HUES6 (cell line): ENCODE measurements at regions not wholly inside any gene's neighbourhood (a gene's known extent, or its start where the extent isn't known, plus 50 kb on each side); places are given as distances from the start of the nearest gene placed in this dataset.

Experiments used
- H3K27ac ChIP-seq: 2 replicates; pipeline ENCODE4 v1.7.0; 2013; ENCODE audit warnings: low read depth, mild to moderate bottlenecking, low read length, inconsistent platforms
- H3K27me3 ChIP-seq: 2 replicates; pipeline ENCODE4 v1.6.1; 2013; ENCODE audit warnings: low read length; ENCODE audit not compliant: control insufficient read depth, insufficient read depth
- H3K36me3 ChIP-seq: 2 replicates; pipeline ENCODE4 v1.6.1; 2013; ENCODE audit warnings: low read length; ENCODE audit not compliant: control insufficient read depth, insufficient read depth
- H3K4me1 ChIP-seq: 2 replicates; pipeline ENCODE4 v1.6.1; 2013; ENCODE audit warnings: low read length; ENCODE audit not compliant: control insufficient read depth, insufficient read depth
- H3K4me3 ChIP-seq: 2 replicates; pipeline ENCODE4 v1.5.1; 2013; ENCODE audit warnings: low read depth, low read length
- H3K9ac ChIP-seq: one replicate; pipeline ENCODE4 v1.6.1; 2013; ENCODE audit warnings: mild to moderate bottlenecking, low read length
- H3K9me3 ChIP-seq: 2 replicates; pipeline ENCODE4 v1.6.1; 2013; ENCODE audit warnings: low read depth, low read length; ENCODE audit not compliant: control insufficient read depth, insufficient read depth

DNA sequence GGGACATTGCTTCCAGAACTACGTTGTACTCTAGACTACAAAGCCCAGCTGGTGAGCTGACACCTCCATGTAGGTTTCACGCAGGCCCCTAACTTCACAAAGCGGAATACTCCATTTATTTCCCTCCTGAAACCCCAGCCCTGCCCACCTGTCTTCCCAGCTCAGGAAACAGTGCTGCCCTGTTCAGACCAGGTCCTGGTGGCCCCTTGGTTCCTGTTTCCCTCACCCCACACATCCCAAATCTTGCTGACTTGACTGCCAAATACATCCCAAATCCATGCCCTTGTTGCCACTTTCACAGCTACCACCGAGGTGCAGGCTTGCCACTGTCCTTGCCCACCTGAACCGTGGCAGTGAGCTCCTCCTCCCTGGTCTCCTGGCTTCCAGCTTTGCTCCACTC is 113.1 kb upstream of the PTPN1 start:
- H3K27ac ChIP-seq = no peak overlapping the region
- H3K4me1 ChIP-seq = peaks cover 15% of the 10 kb centered on the region; the same call in 1 of the 2 replicates

DNA sequence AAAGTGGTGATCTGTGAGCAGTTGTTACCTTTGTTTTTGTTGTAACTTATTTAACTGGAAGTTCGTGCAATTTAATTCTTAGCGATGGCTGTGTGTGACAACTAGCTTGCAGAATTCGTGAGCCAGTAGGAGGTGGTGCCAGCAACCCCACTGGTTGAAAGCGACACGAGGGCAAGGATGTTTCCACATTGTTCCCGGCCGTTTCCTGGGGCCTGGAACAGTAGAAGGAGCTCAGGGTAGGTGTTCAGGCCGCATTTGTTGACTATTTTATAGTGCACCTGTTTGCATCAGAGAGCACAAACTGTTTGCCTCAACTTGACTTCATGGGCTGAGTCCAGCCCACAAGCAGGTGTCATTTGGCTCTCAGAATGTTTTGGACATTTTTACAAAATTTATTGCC is 112.1 kb upstream of the PTPN1 start:
- H3K36me3 ChIP-seq = no peaks in the 10 kb centered on the region
- H3K27ac ChIP-seq = no peak overlapping the region
- H3K4me3 ChIP-seq = no peak overlapping the region
- H3K27me3 ChIP-seq = no peaks in the 10 kb centered on the region
- peaks cover 15% of the 10 kb centered on the region; the same call in 1 of the 2 replicates for H3K4me1 ChIP-seq
- no peaks in the 10 kb centered on the region for H3K9me3 ChIP-seq
- H3K9ac ChIP-seq = no peak overlapping the region

More for the DNA sequence above, 113.1 kb upstream of the PTPN1 start:
- no peaks in the 10 kb centered on the region for H3K27me3 ChIP-seq
- H3K9ac ChIP-seq = no peak overlapping the region
- no peaks in the 10 kb centered on the region for H3K36me3 ChIP-seq
- H3K4me3 ChIP-seq = no peak overlapping the region
- no peaks in the 10 kb centered on the region for H3K9me3 ChIP-seq

DNA sequence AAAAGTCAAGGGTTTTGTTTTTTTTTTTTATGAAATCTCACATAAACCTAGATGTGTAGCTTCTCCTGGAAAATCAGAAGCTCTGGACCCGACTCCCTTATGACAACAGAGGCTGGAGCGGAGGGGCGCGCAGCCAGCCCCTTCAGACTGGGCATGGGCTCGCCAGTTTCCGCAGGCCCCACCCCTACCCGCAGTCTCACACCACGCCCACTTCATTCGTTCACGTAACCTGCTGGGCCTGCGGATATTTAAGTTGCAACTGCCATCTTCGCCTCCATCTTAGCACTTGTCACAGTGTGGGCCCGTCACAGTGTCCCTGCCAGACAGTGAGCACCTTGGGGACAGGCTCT is 111.7 kb upstream of the PTPN1 start:
- no peak overlapping the region for H3K9ac ChIP-seq
- no peak overlapping the region for H3K27ac ChIP-seq
- H3K4me1 ChIP-seq = peaks cover 15% of the 10 kb centered on the region; the same call in 1 of the 2 replicates
- H3K36me3 ChIP-seq = no peaks in the 10 kb centered on the region
- no peak overlapping the region for H3K4me3 ChIP-seq
- no peaks in the 10 kb centered on the region for H3K27me3 ChIP-seq
- no peaks in the 10 kb centered on the region for H3K9me3 ChIP-seq

DNA sequence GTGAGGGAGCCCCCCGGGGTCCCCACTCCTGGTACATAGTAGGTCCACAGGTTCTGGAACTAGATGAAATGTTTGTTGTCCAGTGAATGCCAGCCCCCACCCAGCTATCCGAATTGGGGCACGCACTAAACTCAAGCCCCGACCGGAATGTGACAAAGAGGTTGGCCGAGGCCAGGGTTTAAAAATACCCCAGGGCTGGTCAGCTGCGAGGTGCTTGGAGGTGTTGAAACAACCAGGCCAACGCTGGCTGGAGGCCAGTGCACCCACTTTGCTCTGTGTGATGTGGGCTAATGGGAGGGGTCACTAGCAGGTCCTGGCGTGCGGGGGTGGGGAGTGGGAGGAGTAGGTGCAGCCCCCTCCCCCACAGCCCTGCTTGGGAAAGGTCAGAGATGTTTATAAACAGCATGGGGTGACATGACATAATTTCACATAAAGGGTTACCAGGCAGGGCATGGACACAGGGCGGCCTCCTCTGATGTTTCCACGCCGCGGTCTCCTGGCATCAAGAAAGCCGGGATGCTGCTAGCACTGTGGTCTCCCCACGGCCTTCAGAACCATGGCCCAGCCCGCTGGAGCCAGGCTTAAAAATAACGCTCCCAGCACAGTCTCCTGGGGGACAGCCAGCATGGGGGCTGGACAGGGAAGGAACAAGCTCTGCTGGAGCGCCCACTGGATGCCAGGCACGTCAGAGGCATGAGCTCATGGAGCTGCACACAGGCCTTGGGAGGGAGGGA is 111.2 kb upstream of the PTPN1 start:
- Histone ChIP-seq H3K27me3 (no peaks in the 10 kb centered on the region), H3K9ac (no peak overlapping the region), H3K4me1 (peaks cover 15% of the 10 kb centered on the region; the same call in 1 of the 2 replicates), H3K4me3 (no peak overlapping the region), H3K36me3 (no peaks in the 10 kb centered on the region), H3K9me3 (no peaks in the 10 kb centered on the region), H3K27ac (no peak overlapping the region)

DNA sequence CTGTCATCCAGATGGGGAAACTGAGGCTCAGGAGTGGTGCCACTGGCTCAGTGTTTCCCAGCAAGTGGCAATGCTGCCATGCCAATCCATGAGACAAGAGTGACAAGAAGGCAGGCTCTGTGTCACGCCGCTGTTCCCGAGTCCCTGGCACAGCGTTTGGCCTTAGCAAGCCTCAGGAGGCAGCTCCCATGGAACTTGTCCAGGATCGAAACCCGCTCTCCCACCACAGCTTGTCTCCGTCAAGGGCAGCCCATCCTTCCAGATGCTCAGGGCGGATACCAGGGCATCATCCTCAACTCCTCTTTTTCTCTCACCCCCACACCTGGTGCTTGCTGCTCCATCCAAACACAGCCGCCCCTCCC is 110.6 kb upstream of the PTPN1 start:
- Histone ChIP-seq H3K4me1 (peaks cover 15% of the 10 kb centered on the region; the same call in 1 of the 2 replicates), H3K9me3 (no peaks in the 10 kb centered on the region), H3K36me3 (no peaks in the 10 kb centered on the region), H3K27ac (no peak overlapping the region), H3K9ac (no peak overlapping the region), H3K27me3 (no peaks in the 10 kb centered on the region), H3K4me3 (no peak overlapping the region)

DNA sequence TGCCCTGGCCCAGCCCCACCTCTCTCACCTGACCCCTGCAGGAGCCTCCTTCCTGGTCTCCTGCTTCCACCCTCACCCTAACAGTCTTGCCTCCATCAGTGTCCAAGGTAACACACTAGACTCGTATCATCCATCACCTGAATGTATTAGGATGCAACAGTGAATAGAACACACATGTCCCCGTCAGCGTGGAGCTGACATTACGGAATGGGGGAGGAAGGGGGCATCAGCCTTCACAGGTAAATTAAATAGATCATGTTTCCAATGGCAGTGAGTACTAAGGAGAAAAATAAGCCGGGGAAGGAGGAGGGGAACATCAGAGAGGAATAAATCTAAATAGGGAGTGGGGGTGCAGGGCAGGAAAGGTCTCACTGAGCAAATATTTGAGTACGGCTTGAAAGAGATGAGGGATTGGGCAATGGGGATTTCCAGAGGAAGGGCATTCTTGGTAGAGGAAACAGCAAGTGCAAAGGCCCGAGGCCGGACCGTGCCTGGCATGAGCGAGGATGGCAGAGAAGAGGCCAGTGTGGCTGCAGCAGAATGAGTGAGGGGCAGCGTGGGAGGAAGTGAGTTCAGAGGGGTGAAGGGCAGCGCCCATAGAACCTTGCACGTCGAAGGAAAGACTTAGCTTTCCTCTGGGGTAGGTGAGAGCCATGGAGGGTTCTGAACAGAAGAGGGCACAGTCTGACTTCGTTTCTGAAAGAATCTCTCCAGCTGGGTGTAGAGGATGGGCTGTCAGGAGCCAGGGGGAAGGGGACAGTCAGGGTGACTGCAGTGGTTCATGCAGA is 110.1 kb upstream of the PTPN1 start:
- H3K27me3 ChIP-seq = no peaks in the 10 kb centered on the region
- H3K27ac ChIP-seq = no peak overlapping the region
- H3K9ac ChIP-seq = no peak overlapping the region
- H3K36me3 ChIP-seq = no peaks in the 10 kb centered on the region
- H3K4me3 ChIP-seq = no peak overlapping the region
- H3K9me3 ChIP-seq = no peaks in the 10 kb centered on the region
- H3K4me1 ChIP-seq = peaks cover 15% of the 10 kb centered on the region; the same call in 1 of the 2 replicates

DNA sequence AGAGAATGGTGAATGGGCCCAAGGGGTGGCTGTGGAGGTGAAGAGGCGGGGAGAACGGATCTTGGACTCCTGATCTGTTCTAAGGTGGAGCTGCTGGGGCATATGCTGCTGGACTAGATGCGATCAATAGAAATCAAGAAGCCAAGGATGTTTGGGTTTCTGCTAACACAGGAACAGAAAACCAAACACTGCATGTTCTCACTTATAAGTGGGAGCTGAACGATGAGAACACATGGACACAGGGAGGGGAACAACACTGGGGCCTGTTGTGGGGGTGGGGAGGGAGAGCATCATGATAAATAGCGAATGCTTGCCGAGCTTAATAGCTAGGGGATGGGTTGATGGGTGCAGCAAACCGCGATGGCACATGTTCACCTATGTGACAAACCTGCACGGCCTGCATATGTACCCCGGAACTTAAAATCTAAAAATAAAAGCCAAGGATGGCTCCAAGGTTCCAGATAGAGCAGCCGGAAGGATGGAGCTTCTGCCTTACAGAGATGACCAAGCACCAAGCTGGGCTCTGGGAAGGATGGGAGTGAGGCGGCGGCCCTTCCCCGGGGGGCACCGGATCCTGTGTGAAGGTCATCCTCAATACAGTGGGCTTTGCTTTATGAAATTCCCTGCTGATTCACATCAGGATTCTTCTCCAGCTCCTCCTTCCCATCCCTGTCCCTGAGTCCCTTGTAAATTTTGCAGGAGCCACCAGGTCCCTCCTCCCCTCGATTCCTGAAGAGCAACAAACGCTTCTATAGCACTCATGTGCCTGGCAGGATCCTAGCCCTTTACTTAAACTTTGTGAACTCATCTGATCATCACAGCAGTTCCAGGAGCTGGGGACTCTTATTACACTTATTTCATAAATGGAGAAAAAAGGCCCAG is 109.2 kb upstream of the PTPN1 start:
- Histone ChIP-seq H3K9ac (no peak overlapping the region), H3K9me3 (no peaks in the 10 kb centered on the region), H3K4me1 (peaks cover 15% of the 10 kb centered on the region; the same call in 1 of the 2 replicates), H3K36me3 (no peaks in the 10 kb centered on the region), H3K27me3 (no peaks in the 10 kb centered on the region), H3K4me3 (no peak overlapping the region), H3K27ac (no peak overlapping the region)

DNA sequence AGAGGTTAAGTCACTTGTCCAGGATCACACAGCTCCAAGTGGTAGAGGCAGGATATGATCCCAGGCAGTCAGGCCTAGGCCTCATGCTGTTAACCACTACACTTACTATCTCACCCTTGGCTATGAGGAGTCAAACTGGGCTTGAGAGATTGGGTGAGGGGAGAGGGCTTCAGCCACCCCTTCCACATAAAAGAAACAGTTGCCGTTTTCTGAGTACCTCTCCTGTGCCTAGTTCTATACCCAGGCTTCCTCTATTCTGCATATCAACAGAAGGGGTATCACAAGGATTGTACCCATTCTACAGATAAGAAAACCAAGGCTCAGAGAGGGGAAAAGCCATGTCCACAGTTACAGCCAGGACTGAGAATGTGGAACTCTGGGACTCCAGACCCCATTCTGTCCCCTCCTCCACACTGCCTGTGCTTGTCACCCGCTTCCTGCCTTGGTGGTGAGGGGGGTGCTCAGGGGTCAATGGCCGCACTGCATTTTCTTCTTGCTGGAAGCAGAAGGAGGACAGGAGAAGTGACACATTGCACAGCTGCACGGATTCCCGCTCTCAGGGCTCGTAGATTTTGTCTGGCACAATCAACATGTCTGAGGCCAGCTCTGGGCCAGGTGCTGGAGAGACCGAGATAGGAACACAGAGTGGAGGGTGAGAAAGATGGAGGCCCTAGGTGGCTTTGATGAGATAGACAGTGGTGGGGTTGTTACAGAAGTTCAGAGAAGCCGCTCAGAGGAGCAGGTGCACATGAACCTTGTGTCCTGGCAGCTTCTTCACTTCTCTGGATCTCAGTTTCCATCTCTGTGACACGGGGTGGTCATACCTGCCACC is 108.4 kb upstream of the PTPN1 start:
- no peak overlapping the region for H3K27ac ChIP-seq
- H3K9ac ChIP-seq = no peak overlapping the region
- H3K36me3 ChIP-seq = no peaks in the 10 kb centered on the region
- H3K9me3 ChIP-seq = no peaks in the 10 kb centered on the region
- peaks cover 15% of the 10 kb centered on the region; the same call in 1 of the 2 replicates for H3K4me1 ChIP-seq
- H3K4me3 ChIP-seq = no peak overlapping the region
- no peaks in the 10 kb centered on the region for H3K27me3 ChIP-seq

DNA sequence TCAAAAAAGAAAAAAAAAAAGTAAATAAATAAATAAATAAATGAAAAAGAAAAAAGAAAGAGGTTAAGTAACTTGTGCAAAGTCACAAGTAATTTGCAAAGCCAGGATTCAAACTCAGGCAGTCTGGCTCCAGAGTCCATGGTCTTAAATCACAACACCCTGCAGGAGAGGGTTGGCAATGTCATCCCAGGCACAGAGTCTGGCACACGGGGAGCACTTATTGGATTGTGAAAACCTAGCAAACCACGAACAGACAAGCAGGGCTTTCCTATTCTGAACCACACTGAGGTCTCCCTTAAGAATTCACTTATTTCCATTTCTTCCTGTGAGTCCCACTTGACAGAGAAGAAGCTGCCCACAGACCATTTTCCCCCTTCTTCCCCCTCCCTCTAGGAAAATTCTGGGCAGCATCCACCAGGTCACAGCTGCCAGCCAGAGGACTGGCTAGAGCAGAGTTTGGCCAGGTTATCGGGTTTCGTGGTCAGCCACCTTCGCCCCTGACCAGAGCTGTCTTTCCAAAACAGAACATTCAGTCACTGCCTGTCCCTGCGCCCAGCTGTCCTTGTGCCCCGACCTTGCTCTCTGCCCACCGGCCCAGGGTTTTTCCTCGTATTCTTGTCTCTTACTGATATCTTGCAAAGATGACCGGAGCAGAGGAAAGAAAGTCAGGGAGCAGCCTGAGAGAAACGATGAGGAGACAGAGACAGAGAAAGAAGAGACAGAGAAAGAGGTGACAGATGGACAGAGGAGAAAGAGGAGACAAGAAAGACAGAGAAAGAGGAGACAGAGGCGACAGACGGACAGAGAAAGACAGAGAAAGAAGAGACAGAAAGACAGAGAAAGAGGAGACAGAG is 106.4 kb upstream of the PTPN1 start:
- Histone ChIP-seq H3K9me3 (no peaks in the 10 kb centered on the region), H3K4me3 (no peak overlapping the region), H3K9ac (no peak overlapping the region), H3K36me3 (no peaks in the 10 kb centered on the region), H3K4me1 (peaks cover 7% of the 10 kb centered on the region; the same call in 1 of the 2 replicates), H3K27me3 (no peaks in the 10 kb centered on the region), H3K27ac (no peak overlapping the region)
